ENCODE measurements at regions not wholly inside any gene's neighbourhood (a gene's known extent, or its start where the extent isn't known, plus 50 kb on each side); places are given as distances from the start of the nearest gene placed in this dataset.
A peak's percentile ranks its signal among the peaks of the same experiment; 100 is the strongest.

DNA sequence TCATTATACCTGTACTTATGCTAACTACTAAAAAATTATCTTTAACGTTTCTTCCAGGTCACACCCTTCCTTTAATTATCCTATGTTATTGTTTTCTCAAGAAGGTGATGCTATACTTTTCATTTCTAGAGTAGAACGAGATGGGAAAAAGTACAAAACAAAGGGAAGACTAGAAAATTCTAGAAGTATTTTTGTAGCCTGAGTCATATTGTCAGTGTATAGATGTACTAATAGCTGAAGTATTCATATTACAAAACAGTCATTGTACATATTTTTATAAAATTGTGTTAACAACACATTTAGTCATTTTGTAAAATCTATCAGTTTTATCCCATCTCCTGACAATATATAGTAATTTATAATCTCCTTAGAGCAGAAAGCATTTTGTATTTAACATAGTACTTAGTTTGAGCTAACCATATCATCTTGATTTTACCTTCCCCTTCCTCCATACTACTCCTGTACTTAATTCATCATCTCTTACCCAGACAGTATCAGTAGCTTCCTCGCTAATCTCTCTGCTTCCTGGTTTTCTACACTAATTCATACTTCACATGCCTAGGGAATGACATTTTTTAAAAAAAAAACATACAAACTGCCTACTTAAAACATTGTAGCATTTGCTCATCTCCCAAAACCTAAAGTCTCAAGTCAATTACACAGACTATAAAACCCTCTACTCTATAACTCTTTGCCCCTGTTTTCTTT lies 920.9 kb downstream of the RPS29 start:
- Histone ChIP-seq H3K4me1 (ENCODE audit: insufficient read depth, poor library complexity, severe bottlenecking) (peaks cover 4% of the 10 kb centered on the region), H3K4me3 (ENCODE audit: severe bottlenecking) (no peak overlapping the region), H3K27ac (ENCODE audit: poor library complexity, severe bottlenecking) (no peak overlapping the region), H3K36me3 (ENCODE audit: low read depth) (no peaks in the 10 kb centered on the region), H3K27me3 (ENCODE audit: insufficient read depth, poor library complexity, severe bottlenecking) (no peaks in the 10 kb centered on the region), H3K9me3 (ENCODE audit: severe bottlenecking) (no peaks in the 10 kb centered on the region)
- DNase-seq (ENCODE audit: low spot score) (no peak), ATAC-seq (ENCODE audit: low read depth) (peak; percentile 61; the same call in 2 of the 3 replicates)
- TF ChIP-seq CTCF (IDR thresholded peaks at IDR 0.05; ENCODE audit: poor library complexity, severe bottlenecking) = no peak

GRCh38 chr14:48643241-48643640 lies 942.9 kb downstream of the RPS29 start:
- Histone ChIP-seq H3K4me1 (ENCODE audit: insufficient read depth, poor library complexity, severe bottlenecking) (no peaks in the 10 kb centered on the region), H3K27ac (ENCODE audit: poor library complexity, severe bottlenecking) (no peak overlapping the region), H3K36me3 (ENCODE audit: low read depth) (no peaks in the 10 kb centered on the region), H3K4me3 (ENCODE audit: severe bottlenecking) (no peak overlapping the region), H3K27me3 (ENCODE audit: insufficient read depth, poor library complexity, severe bottlenecking) (no peaks in the 10 kb centered on the region), H3K9me3 (ENCODE audit: severe bottlenecking) (no peaks in the 10 kb centered on the region)
- DNase-seq (ENCODE audit: low spot score) (no peak), ATAC-seq (ENCODE audit: low read depth) (no peak)
- TF ChIP-seq CTCF (IDR thresholded peaks at IDR 0.05; ENCODE audit: poor library complexity, severe bottlenecking) = no peak

GRCh38 chr14:48628870-48629269 lies 953.5 kb upstream of the MDGA2 start:
- ATAC-seq (ENCODE audit: low read depth) (no peak), DNase-seq (ENCODE audit: low spot score) (no peak)
- Histone ChIP-seq H3K27me3 (ENCODE audit: insufficient read depth, poor library complexity, severe bottlenecking) (peaks cover 10% of the 10 kb centered on the region), H3K4me3 (ENCODE audit: severe bottlenecking) (no peak overlapping the region), H3K9me3 (ENCODE audit: severe bottlenecking) (no peaks in the 10 kb centered on the region), H3K4me1 (ENCODE audit: insufficient read depth, poor library complexity, severe bottlenecking) (no peaks in the 10 kb centered on the region), H3K27ac (ENCODE audit: poor library complexity, severe bottlenecking) (no peak overlapping the region), H3K36me3 (ENCODE audit: low read depth) (no peaks in the 10 kb centered on the region)
- TF ChIP-seq CTCF (IDR thresholded peaks at IDR 0.05; ENCODE audit: poor library complexity, severe bottlenecking) = no peak

DNA sequence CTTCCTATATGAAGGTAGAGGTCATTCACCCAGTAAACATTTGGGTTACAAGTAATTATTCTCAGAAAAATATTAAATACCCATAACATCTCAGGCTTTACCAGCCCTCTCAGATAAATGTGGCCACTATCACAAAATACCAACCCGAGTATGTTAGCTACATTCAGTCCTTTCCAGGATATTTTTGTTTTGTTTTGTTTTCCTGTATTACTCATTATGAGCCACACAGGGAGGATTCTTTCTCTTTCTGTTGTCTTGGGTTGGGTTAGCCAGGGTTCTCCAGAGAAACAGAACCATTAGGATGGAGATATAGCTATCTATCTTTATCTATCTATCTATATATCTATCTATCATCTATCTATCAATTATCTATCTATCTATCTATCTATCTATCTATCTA lies 947.6 kb upstream of the MDGA2 start:
- no peak overlapping the region for H3K27ac ChIP-seq (ENCODE audit: poor library complexity, severe bottlenecking)
- H3K4me1 ChIP-seq (ENCODE audit: insufficient read depth, poor library complexity, severe bottlenecking) = no peaks in the 10 kb centered on the region
- DNase-seq (ENCODE audit: low spot score) = no peak
- H3K36me3 ChIP-seq (ENCODE audit: low read depth) = no peaks in the 10 kb centered on the region
- H3K9me3 ChIP-seq (ENCODE audit: severe bottlenecking) = no peaks in the 10 kb centered on the region
- no peak for TF ChIP-seq CTCF (IDR thresholded peaks at IDR 0.05; ENCODE audit: poor library complexity, severe bottlenecking)
- ATAC-seq (ENCODE audit: low read depth) = peak; percentile 25; the same call in 1 of the 3 replicates
- peaks cover 5% of the 10 kb centered on the region for H3K27me3 ChIP-seq (ENCODE audit: insufficient read depth, poor library complexity, severe bottlenecking)
- H3K4me3 ChIP-seq (ENCODE audit: severe bottlenecking) = no peak overlapping the region

DNA sequence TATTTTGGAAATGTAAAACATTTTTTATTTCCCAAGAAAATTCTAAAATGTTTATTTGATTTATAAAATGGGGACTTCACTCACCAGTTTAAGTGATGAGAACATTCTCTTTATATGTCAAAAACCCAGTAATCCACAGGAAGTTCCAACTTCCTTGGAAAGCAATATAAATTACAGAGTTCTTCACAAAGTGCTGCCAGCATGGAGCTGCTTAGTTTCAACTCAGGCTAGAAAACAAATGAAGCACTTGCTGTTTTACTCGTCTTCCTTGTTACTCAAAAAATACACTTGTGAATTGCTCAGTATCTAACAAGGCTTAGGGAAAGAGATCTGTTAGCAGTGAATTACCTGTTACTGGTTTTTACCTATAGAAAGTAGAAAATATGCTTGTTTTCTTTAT lies 942.7 kb upstream of the MDGA2 start:
- no peaks in the 10 kb centered on the region for H3K27me3 ChIP-seq (ENCODE audit: insufficient read depth, poor library complexity, severe bottlenecking)
- H3K4me1 ChIP-seq (ENCODE audit: insufficient read depth, poor library complexity, severe bottlenecking) = no peaks in the 10 kb centered on the region
- DNase-seq (ENCODE audit: low spot score) (no peak), ATAC-seq (ENCODE audit: low read depth) (no peak)
- no peak for TF ChIP-seq CTCF (IDR thresholded peaks at IDR 0.05; ENCODE audit: poor library complexity, severe bottlenecking)
- peaks cover 3% of the 10 kb centered on the region for H3K9me3 ChIP-seq (ENCODE audit: severe bottlenecking)
- no peak overlapping the region for H3K4me3 ChIP-seq (ENCODE audit: severe bottlenecking)
- no peak overlapping the region for H3K27ac ChIP-seq (ENCODE audit: poor library complexity, severe bottlenecking)
- no peaks in the 10 kb centered on the region; the same call in 1 of the 2 replicates for H3K36me3 ChIP-seq (ENCODE audit: low read depth)

Measured in RWPE2 (cell line).